NCI-H2227 (cell line): ENCODE measurements at regions not wholly inside any gene's neighbourhood (a gene's known extent, or its start where the extent isn't known, plus 50 kb on each side); places are given as distances from the start of the nearest gene placed in this dataset.
A peak's percentile ranks its signal among the peaks of the same experiment; 100 is the strongest.

ENCODE experiments used
- DNase-seq: peaks from one replicate; lab custom pipeline; 2025; ENCODE audit not compliant: unreplicated experiment; lab: John Stamatoyannopoulos, UW

DNA sequence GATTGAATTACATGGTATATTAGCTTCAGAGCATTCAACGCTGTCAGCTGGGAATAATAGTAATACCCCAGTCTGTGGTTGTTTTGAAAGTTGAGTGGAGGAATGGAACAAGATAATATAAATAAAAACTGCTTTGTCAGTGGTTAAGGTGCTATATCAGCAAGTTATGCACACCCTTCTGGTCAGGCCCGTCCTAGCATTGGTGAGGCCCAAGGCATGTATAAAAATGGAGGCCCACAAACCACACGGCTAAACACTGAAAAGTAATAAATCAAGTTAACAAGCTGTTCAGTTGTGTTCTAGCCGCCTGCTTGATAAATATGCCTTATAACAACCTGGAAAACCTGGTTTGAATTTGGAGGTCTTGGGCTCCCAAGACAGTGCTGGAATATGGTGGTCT, 77.4 kb downstream of the PSMG1 start:
- DNase-seq, result peak; percentile 32

DNA sequence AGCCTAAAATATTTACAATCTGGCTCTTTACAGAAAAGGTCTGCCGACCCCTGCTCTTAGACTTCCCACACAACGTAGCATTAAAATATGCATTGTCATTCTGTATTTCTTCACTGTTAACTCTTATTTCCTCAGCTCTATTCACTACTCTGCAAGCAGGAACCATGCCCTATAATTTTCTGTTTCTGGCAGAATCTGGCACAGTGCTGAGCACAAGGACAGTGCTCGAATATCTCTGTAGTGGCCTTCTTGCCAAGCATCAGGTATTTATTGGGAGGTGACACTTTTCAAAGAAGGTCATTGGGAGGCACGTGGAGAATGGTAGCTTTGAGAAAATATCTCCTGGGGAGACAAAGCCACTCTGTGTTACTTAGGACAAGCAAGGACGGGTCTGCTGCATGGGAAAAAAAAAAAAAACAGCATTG, 77.9 kb downstream of the PSMG1 start:
- DNase-seq, result peak; percentile 73

DNA sequence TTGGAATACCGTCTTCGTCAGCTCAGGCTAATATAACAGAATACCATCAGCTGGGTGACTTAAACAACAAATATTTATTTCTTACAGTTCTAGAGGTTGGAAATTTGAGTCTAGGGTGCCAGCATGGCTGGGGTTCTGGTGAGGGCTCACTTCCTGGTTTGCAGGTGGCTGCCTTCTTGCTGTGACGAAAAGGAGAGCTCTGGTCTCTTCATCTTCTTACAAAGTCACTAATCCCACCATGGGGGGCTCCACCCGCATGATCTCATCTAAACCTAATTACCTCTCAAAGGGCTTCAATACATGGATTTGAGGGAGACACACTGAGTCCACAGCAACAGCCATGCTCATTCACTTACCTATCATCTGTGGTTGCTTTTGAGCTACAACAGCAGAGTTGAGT, 78.3 kb downstream of the PSMG1 start:
- DNase-seq, result no peak

DNA sequence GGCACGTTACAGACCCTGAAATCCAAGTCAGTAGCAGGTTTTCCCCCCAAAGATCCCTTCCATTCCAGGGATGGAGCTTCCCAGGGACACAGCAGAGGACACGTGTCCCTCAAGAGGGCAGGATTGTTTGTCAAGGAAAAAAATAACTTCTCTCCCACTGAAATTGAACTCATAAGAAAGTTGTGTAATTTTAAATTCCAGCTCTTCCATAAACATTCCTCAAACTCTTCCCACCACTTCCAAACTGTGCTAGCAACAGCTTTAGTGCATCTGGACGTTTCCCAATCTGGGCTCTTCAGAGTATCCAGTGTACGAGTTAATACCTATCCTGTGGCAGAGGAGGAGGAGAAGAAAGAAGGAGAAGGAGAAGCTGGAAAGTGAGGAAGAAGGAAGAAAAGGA, 79.6 kb downstream of the PSMG1 start:
- DNase-seq, result no peak

DNA sequence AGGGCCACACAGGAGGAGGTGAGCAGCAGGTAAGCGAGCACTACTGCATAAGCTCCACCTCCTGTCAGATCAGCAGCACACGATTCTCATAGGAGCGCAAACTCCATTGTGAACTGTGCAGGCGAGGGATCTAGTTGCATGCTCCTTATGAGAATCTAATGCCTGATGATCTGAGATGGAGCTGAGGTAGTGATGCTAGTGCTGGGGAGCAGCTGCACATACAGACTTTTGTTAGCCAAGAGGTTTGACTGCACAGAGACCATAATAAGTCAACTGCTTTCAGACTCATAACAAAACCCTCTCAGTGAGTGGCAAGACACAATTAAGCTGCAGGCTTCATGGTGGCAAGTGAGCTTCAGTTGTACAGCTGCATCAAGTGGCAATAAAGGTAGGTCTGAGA, 83.4 kb downstream of the PSMG1 start:
- DNase-seq, result no peak

DNA sequence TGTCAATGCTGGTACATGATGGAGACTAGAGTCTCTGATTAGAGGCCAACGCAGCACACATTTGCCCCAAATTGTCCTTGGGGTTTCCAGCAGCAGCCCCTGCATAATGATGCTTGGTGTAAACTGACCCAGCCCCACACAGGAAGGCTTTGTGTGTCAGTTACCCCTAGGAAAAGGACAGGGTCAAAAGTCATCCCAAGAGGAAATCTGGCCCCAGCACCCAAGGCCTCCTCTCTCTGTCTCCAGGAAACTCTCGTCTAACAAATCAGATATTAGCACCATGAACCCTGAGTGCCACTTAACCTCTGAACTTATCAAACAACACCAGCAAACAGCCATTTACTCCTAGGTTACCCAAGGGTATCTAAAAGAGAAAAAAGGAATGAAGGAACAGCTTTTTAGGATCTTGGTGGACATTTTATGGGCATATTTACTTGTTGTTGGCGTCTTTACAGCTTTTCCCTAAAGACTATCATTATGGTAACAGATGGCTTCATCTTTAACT, 84.5 kb downstream of the PSMG1 start:
- DNase-seq, result peak; percentile 56

DNA sequence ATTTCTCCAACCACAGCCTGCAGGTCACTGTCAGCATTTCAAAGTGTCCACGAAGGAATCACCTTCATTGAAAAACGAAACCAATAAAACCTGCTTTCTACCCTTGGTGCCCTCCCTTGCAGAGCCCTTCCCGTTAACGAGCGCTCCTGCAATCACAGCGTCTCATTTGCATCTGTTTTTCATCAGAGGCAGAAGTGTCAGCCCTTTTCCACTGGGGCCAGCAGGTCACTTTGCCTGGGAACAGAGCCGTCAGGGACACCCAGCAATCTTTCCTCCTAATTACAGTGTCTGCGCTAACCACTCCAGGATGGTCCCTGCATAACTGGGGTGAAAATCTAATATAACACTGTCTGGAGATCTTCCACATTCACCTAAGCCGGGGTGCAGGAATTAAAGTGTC, 85.3 kb downstream of the PSMG1 start:
- no peak for DNase-seq

DNA sequence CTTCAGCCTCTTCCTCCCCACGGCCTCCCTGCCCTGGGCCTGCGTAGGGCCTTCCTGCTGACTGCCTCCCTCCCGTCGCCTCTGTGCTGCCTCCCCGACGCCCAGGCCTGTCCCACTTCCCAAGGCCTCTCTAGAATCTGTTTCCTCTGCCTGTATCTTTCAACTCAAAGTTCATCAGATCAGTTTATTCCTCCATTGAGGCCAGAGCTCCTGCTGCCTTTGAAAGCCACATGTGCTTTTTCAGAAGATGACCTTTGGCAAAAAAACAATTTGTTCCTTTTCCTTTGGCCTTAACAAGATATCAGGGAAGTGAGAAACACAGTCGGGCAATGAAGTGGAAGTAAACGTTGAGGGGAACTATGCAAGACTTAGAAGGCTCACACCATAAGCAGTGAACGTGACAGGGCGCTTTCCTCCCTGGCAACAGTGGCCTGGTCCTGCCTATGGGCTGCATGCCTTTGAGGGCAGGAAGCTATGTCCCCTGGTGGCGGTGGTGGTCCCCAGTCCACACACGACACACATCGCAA, 85.9 kb downstream of the PSMG1 start:
- DNase-seq, result no peak

DNA sequence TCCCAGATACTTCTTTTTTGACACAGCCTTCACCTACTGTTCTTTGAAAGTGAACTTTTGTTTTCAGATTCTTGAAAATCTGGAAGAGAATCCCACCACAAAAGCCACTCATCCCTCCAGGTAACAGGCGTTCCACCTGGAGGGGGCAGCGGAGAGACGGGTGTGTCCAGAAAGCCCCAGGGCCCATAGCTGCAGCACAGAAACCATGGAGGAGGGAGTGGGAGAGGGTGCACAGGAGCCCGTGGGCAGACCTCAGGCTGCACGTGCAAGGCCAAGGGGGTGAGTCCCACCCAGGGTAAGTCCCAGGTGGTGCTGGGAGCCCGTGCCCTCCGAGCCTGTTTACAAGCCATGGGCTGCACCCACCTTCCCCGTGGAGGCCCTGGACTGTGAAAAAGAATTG, 86.5 kb downstream of the PSMG1 start:
- no peak for DNase-seq

DNA sequence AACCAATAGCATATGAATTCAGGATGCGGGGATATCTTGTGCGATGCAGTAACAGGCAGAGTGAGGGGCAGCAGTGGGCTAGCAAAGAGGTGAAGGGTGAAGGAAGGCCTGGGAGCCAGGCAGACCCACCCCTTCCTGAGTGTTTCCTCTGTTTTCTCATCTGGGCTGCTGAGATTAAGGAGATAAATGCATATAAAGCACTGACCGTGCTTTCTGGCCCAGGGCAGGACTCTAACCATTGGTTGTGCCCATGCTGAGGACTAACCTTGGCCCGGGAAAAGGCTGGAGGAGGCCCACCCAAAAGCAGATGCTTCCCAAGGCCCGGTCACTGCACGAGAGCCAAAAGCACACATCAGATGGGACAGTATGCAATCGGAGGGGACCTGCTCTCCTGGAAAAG, 87.6 kb downstream of the PSMG1 start:
- DNase-seq, result no peak

DNA sequence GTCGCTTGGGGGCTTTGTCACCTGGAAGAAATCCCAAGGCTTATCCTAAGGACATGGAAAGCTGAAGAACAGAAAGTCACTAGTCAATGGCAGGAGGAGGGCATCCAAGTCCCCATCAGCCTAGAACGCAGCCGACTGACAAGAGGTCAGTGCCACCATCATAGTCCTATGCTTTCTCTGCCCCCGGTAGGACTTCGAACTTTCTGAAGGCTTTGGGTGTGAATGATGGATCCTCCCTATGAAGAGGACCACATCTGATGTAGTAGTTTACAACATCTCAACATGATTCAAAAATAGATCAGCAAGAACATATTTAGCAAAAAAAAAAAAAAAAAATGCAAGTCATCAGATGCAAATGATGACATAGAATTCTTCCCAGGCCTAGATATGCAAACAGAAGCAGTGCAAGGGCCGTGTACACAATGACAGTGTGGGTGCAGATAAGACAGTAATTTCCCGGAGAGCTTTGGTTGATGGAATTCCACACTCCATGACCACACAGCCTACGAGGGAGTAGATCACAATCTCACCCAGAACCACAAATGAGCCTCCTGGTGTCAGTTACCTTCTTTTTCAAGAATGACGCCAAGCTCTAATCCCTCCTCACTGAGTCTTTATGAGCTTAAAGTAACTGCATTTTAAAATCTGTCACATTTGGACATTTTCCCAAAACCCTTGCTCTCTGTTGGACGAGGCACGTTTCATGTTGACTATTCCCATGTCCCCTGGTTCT, 88.2 kb downstream of the PSMG1 start:
- no peak for DNase-seq

DNA sequence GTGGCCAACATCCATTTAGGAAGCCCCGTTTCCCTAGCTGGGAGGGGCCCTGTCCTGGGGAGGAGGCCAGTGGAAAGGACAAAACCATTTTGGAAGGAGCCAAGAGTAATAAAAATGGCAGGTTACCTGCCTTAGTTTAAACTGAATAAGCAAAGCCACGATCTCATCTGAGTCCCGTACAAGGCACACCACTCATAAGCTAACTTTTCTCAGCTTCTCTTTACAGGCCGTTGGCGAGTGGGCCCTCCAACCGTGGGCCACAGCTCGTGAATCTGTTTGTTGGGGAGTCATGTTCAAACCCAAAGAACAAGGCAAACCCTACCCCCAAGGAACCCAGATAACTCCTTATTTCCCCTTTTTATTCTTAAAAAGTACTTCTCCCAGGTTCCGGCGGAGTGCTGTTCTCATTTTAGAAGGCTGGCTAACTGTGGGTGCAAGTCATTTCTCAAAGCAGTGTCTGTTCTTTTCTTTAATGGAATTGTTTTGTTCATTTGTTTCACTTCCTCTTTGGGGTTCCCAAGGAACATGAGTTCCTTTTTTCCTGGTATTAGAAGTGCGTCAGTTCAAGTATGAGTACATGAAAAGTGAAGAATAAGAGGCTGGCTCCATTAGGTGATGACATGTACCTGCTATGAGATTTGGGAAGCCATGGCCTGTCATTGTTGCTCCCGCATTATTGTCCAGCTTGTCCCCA, 89.0 kb downstream of the PSMG1 start:
- no peak for DNase-seq

DNA sequence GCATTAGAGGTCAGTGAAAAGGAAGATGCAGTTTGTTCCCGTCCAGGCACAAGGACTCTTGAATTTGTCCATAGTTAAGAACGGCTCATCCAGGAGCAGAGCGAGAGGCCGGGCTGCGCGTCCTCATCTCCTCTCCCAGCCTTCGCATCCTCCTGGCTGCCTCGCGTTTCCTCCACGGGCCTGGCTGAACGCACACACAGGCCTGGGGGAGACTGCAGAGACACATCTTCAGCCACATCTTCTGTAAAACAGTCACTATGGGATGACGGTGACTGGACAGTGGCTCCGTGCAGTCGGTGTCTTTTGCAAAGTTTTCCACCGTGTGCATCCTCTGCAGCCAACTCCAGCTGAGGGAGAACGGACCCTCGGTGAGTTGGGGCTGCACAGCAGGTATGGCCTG, 89.7 kb downstream of the PSMG1 start:
- DNase-seq, result no peak

DNA sequence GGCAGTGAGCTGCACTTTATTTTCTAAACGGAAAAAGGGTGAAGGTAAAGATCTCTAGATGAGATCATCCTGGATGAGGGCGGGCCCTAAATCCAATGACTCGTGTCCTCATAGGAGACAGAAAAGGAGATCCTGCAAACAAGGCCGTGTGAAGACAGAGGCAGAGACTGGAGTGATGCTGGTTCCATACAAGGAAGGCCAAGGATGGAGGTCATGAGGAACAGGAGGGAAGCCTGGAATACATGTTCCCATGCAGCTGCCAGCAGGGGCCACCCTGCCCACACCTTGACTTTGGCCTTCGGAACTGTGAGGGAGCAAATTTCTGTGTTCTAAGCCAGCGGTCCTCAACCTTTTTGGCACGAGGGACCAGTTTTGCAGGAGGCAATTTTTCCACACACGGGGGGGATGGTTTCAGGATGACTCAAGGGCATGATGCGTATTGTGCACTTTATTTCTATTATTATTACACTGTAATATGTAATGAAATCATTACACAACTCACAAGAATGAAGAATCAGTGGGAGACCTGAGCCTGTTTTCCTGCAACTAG, 94.3 kb downstream of the PSMG1 start:
- DNase-seq, result no peak

DNA sequence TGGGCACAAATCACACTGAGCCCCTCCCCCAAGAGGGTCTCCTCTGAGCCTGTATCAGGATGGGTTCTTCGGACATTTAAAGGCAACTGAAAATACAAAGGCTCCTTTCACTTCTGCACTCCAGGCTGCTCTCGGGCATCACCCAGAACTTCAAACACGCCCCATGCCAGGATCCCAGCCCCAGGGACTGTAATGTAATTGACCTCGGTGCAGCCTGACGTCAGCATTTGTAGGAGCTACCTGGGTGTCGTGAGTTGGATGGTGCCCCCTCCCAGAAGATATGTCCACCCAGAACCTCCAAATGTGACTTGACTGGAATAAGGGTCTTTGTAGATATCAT, 95.2 kb downstream of the PSMG1 start:
- no peak for DNase-seq

DNA sequence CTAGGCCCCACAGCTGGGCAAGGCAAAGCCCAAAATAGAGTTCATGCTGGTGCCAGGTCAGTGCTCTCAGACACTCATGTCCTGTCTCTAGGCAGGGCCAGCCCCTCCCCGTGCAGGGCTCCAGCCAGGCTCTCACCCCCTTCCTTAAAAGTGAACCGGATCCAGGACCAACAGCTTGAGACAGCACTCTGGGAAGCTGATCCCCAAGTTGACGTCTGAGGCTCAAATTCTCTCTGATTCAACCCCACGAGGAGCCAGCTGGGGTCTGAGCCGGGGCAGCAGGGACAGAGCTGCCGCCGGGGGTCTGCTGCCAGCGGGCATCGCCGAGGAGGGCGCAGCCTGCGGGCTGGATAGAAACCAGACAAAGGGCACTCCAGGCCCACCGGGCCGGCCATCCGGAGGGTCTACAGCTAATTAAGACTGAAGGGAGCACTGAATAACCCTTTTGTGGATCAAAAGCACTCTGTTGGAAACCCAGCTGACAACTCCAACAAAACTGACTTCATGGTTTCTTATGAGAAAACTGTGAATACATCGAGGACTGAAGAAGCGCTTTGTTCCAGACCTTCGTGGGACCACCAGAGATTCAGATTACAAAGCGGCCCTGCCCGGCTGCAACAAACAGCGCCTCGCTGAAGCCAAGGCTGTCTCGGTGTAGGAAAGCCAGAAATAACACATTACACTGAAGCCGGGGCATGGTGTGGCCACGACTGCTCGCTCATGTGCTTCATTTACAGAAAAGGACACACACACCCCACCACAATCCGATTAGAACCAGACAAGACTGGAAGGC, 95.8 kb downstream of the PSMG1 start:
- no peak for DNase-seq

DNA sequence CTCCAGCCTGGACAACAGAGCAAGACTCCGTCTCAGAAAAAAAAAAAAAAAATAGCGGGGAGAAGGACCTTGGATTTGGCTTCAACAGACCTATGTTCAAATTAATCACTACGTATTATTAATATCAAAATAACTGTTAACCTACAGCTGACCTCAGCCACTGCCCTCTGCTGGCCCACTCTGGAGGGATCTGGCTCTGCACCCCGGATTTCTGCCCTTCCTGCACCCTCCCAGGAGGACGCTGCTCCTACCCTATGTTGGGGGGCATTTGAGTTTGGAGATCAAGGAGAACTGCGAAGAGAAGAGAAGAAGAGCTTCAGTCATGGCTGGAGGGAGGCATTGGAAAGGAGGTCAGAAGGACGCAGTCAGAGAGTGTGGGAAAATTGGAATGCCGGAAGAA, 96.7 kb downstream of the PSMG1 start:
- DNase-seq, result no peak

DNA sequence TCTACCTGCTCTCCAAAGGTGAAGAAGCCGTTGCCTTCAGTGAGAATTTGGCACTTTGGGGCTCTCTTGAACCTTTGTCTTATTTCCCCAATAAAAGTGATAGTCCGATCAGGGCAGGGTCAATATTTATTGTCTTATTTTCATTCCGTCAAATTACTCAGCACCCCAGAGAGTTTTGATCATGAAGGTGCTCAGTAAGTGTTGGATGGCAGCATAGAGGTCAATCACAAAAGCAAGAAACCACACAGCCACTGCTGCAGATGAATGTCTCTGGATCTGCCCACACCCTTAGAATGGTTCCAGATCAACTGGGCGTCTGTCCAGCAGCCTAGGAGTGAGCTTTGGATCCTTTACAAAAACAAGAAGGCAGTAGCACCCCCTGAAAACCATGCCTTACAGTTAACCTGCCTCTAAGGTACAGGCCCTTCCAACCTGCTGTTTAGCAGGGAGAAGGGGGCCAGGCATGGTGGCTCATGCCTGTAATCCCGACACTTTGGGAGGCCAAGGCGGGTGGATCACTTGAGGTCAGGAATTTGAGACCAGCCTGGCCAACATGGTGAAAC, 97.3 kb downstream of the PSMG1 start:
- DNase-seq, result no peak

DNA sequence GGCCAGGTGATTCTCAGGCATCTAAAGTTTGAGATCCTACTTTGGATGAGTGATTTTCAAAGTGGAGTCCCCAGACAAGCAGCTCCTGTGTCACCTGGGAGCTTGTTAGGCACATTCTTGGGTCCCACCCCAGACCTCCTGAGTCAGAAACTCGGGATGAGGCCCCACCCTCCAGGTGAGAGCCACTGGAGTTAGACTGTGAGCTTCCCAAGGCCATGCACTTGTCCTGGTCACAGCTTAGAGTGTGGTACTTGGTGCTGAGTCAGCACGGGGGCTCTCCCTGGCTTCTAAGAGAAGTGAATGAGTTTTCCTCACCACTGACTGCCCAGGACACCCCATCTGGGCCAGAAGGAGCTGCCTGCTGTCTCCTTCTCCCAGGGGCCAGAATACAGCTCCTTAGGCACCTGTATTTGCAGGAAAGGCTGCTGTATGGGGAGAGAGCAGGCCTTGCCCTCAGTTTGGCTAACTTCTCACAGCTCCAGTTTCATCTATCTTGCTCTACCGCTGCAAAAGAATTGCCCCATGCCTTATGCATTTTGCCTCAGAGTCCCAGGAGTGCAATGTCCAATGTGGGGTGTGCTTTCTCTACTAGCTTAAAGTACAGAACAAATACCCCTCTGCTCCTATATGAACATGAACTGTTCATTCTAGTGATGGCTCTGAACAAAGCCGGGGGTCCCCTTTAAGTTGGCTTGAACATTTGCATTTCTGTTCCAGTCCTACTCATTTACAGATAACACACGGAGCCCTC, 98.1 kb downstream of the PSMG1 start:
- no peak for DNase-seq

DNA sequence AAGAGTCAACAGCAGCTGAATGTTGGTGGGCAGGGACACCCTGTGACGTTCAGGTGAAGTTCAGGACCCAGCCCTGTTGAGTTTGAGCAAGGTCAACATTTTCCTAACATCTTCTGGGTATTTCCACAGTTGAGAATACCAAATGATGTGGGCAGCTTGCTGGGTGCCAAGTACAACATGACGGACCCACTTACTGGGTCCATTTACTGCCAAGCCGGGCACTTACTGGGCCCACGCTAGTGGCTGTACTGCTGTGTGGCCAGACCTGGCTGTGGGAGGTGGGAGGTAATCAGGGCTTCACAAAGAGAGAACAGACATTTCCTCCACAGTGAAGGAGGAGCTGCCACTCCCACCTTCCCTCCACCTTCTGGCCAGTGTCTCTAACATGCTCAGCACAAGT, 99.2 kb downstream of the PSMG1 start:
- DNase-seq, result no peak
